DMS114 treated with DMSO at 0.1 percent for 48 hours (cell line): ENCODE measurements at regions not wholly inside any gene's neighbourhood (a gene's known extent, or its start where the extent isn't known, plus 50 kb on each side); places are given as distances from the start of the nearest gene placed in this dataset.
"Not testable (repeated sequence)": the region's sequence is repeated elsewhere in the genome, so short reads cannot be mapped to it uniquely, and the experiment has no call there.

Experiments
- DNase-seq: peaks from one replicate; lab custom pipeline; 2025; ENCODE audit not compliant: unreplicated experiment; lab: John Stamatoyannopoulos, UW

- DNase-seq = not testable (repeated sequence)
Measured at GRCh38 chr1:146292940-146293936, 64.4 kb upstream of the NOTCH2NLA start.

- DNase-seq = not testable (repeated sequence)
Measured at GRCh38 chr1:146292424-146292823, 63.6 kb upstream of the NOTCH2NLA start.

GRCh38 chr1:146287881-146288280, 59.1 kb upstream of the NOTCH2NLA start:
- DNase-seq = not testable (repeated sequence)

GRCh38 chr1:146284760-146285159, 55.9 kb upstream of the NOTCH2NLA start:
- not testable (repeated sequence) for DNase-seq

GRCh38 chr1:146283527-146283880, 54.7 kb upstream of the NOTCH2NLA start:
- DNase-seq = not testable (repeated sequence)

GRCh38 chr1:146282807-146283526, 54.1 kb upstream of the NOTCH2NLA start:
- not testable (repeated sequence) for DNase-seq

GRCh38 chr1:146281522-146281921, 52.7 kb upstream of the NOTCH2NLA start:
- not testable (repeated sequence) for DNase-seq

GRCh38 chr1:146278758-146279157, 49.9 kb upstream of the NOTCH2NLA start:
- not testable (repeated sequence) for DNase-seq
